Head of caudate nucleus (tissue), 42 donors: ENCODE measurements at regions not wholly inside any gene's neighbourhood (a gene's known extent, or its start where the extent isn't known, plus 50 kb on each side); places are given as distances from the start of the nearest gene placed in this dataset.
A peak's percentile ranks its signal among the peaks of the same experiment; 100 is the strongest.
"Not testable (repeated sequence)": the region's sequence is repeated elsewhere in the genome, so short reads cannot be mapped to it uniquely, and the experiment has no call there.

Experiments used
- DNase-seq, 42 donors: peaks; one replicate each; pipeline versions ENCODE4 v3.0.0 to v3.0.0-alpha.2; 2020 to 2021; ENCODE audit warnings: mixed read lengths in 7 of 42
- intact Hi-C: fragments of 100-400 bp; cut with DNase I; formaldehyde crosslinking; loops from one replicate; pipeline ENCODE4 v1.15.0; 2022

DNA sequence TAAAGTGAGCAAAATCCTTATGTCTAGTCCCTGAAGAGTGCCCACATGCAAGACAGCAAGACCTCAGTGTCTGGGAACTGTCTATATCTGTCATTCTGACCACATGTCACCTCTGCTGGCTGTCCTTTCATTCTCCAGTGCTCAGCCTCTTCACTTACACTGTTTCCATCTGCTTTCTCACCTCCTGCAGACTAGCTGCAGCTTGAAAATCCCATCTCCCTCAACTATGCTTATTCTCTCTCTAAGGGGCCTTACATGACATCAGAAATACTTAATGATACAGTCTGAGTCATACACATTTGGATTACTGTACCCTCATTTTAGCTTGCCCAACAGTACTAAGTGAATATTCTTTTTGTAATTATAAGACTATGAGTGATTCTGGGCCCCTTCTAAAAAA, 587.8 kb downstream of the EPM2A start:
- DNase-seq: no peak
- intact Hi-C loops: no loop called here

GRCh38 chr6:145147981-145148749, 587.2 kb downstream of the EPM2A start:
- no peak for DNase-seq
- intact Hi-C loops: no loop called here

DNA sequence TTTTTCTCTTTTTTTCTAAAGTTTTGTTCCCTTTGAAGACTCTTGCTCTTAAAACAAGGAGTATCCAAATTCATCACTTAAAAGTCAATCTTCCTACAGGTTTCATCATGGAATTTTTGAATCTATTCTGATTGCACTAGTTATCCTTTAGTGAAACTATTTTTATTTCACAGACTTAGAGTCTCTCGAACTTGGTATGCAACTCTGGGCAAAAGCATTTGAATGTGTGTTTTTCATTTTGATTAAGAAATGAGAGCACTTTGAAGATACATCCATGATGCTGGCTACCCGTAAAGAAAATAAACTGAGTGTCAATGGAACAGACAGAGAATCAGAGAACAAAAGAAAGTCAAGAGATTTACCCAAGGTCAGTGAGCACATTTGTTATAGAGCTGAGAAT, 586.5 kb downstream of the EPM2A start:
- intact Hi-C loops: no loop called here
- no peak for DNase-seq

GRCh38 chr6:145151624-145152023, 583.7 kb downstream of the EPM2A start:
- intact Hi-C loops: no loop called here
- no peak for DNase-seq

GRCh38 chr6:145153495-145153894, 581.8 kb downstream of the EPM2A start:
- no peak for DNase-seq
- intact Hi-C loops: no loop called here

DNA sequence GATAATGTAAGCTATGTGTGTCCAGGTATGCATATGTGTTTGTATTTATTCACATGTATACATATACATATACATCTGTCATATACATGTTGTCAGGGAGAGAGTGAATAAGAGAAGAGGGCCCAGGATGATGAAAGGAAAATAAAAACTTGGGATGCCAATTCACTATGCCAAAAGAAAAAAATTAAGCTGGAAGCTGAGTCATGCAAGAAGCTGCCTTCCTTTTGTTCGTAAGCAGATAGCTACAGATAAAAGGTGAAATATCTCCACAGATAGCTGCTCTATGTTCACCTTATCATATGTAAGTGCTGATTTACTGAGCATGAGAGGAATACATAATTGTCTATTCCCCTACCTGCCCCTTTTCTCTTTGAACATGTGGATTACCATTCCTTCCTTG, 579.9 kb downstream of the EPM2A start:
- intact Hi-C loops: no loop called here
- no peak for DNase-seq

GRCh38 chr6:145155873-145156782, 579.2 kb downstream of the EPM2A start:
- intact Hi-C loops: no loop called here

DNA sequence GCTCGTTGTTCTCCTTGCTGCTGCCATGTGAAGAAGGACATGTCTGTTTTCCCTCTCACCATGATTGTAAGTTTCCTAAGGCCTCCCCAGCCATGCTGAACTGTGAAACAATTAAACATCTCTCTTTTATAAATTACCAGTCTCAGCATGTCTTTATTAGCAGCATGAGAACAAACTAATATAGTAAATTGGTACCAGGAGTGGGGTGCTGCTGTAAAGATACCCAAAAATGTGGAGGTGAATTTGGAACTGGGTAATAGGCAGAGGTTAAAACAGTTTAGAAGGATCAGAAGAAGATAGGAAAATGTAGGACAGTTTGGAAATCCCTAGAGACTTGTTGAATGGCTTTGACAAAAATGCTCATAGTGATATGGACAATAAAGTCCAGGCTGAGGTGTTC, 576.7 kb downstream of the EPM2A start:
- DNase-seq, intact Hi-C loops: not testable (repeated sequence)

More at GRCh38 chr6:145155873-145156782, 579.2 kb downstream of the EPM2A start:
- peak in 16 of 42 donors; percentile 6 to 72 (median 34) for DNase-seq

DNA sequence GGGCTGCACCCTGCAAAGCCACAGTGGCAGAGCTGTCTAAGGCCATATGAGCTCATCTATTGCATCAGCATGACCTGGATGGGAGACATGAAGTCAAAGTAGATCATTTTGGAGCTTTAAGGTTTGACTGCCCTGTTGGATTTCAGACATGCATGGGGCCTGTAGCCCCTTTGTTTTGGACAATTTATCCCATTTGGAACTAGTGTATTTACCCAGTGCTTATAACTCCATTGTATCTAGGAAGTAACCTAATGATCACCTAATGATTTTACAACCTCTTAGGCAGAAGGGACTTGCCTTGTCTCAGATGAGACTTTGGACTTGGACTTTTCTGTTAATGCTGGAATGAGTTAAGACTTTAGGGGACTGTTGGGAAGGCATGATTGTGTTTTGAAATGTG, 575.4 kb downstream of the EPM2A start:
- no peak for DNase-seq
- intact Hi-C loops: no loop called here

GRCh38 chr6:145161501-145161900, 573.8 kb downstream of the EPM2A start:
- intact Hi-C loops: no loop called here
- DNase-seq: no peak

DNA sequence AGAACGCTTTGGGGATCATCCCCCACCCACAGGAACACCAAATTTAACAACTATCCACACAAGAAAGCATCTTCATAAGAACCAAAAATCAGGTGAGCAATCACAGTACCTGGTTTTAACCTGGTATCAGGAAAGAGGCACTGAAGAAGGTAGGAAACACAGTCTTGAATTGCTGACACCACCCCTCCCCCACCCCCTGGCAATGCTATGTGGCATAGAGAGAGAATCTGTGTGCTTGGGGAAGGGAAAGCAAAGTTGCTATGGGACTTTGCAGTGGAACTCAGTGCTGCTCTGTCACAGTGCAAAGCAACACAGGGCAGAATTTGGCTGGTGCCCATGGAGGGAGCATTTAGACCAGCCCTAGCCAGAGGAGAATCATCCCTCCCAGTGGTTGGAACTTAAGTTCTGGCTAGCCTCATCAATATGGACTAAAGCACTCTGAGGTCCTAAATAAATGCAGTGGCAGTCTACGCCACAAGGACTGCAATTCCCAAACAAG, 565.5 kb downstream of the EPM2A start:
- DNase-seq: no peak
- intact Hi-C loops: no loop called here

- intact Hi-C loops: no loop called here
- no peak for DNase-seq
Observed at GRCh38 chr6:145175470-145175869, 559.9 kb downstream of the EPM2A start.

DNA sequence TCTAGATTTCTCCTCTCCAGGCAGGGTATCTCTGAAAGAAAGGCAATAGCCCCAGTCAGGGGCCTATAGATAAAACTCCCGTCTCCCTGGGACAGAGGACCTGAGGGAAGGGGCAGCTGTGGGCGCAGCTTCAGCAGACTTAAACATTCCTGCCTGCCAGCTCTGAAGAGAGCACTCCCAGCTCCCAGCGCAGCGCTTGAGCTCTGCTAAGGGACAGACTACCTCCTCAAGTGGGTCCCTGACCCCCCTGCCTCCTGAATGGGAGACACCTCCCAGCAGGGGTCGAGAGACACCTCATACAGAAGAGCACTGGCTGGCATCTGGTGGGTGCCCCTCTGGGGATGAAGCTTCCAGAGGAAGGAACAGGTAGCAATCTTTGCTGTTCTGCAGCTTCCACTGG, 556.9 kb downstream of the EPM2A start:
- DNase-seq: no peak
- intact Hi-C loops: no loop called here

DNA sequence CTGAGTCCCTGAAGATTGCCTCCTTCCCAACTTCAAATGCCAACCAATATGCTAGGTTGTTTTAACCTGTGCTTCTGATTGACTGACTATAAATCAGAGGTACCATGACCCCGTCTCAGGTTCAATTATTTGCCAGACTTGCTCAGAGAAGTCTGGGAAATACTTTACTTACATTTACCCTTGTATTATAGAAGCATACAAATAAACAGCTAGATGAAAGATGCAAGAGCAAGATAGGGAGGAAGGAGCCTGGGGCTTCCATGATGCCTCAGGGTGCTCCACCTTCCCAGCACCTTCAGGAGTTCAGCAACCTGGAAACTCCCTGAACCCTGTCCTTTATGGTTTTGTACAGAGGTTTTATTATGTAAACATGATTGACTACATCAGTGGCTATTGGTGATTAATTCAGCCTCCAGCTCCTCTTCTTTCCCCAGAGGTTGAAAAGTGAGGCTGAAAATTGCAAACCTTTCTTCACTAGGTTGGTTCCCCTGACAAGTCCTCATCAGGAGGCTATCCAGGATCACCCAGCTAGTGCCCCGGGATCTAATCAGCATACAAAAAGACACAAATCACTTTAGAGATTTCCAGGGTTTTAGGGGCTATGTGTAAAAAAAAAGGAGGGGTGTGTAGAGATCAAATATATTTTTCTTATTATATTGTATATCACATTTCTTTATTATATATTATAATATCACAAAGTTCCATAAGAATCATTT, 547.7 kb downstream of the EPM2A start:
- intact Hi-C loops: no loop called here
- DNase-seq: no peak

GRCh38 chr6:145189836-145190235, 545.5 kb downstream of the EPM2A start:
- intact Hi-C loops: no loop called here
- no peak for DNase-seq

- intact Hi-C loops: no loop called here
- no peak for DNase-seq
Observed at GRCh38 chr6:145194389-145194788, 540.9 kb downstream of the EPM2A start.

DNA sequence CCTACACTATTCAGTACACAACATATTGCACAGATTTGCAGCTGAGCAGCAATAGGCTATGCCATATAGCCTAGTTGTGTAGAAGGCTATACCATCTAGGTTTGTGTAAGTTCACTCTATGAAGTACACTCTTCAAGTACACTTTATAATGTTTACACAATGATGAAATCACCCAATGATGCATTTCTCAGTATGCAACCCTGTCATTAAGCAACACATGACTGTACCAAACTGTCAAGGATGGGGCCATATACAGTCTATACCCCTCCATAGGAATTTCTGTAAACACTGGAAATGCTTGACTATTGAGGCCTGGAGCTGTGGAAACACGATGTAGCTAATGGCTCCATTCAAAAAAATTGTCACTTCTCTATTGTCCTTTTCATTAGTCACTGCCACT, 535.4 kb downstream of the EPM2A start:
- intact Hi-C loops: no loop called here

GRCh38 chr6:145204301-145204700, 531.0 kb downstream of the EPM2A start:
- DNase-seq: no peak
- intact Hi-C loops: no loop called here

More for the DNA sequence above, 535.4 kb downstream of the EPM2A start:
- DNase-seq: no peak

GRCh38 chr6:145206247-145206907, 528.9 kb downstream of the EPM2A start:
- DNase-seq: peak in 1 of 42 donors; percentile 5
- intact Hi-C loops: no loop called here
